Activated CD4-positive, alpha-beta T cell treated with anti-CD3 and anti-CD28 coated beads, Interleukin-2, amount 10 ng/mL, durations not matched to agents 24 days and 14 days (primary cell): ENCODE measurements at regions not wholly inside any gene's neighbourhood (a gene's known extent, or its start where the extent isn't known, plus 50 kb on each side); places are given as distances from the start of the nearest gene placed in this dataset.
A peak's percentile ranks its signal among the peaks of the same experiment; 100 is the strongest.
"Not testable (repeated sequence)": the region's sequence is repeated elsewhere in the genome, so short reads cannot be mapped to it uniquely, and the experiment has no call there.

Experiments used
- DNase-seq: peaks from one replicate; pipeline ENCODE4 v3.0.0; 2022
- H3K27ac Mint-ChIP-seq: one replicate; pipeline ENCODE4 v1.8.0; 2022; ENCODE audit warnings: mild to moderate bottlenecking, mixed read lengths
- H3K27me3 Mint-ChIP-seq: one replicate; pipeline ENCODE4 v1.8.0; 2022; ENCODE audit warnings: mixed read lengths
- H3K36me3 Mint-ChIP-seq: one replicate; pipeline ENCODE4 v1.8.0; 2022; ENCODE audit warnings: low read depth, mild to moderate bottlenecking, mixed read lengths
- H3K4me1 Mint-ChIP-seq: one replicate; pipeline ENCODE4 v1.8.0; 2021; ENCODE audit warnings: mixed read lengths
- H3K4me3 Mint-ChIP-seq: one replicate; pipeline ENCODE4 v1.8.0; 2022; ENCODE audit warnings: mild to moderate bottlenecking, moderate library complexity, mixed read lengths
- H3K9me3 Mint-ChIP-seq: one replicate; pipeline ENCODE4 v1.8.0; 2021; ENCODE audit warnings: mixed read lengths
- intact Hi-C: fragments of 100-400 bp; cut with micrococcal nuclease; formaldehyde crosslinking; loops from one replicate; pipeline ENCODE4 v1.15.1; 2023

GRCh38 chr10:111648046-111648445 is 535.5 kb downstream of the GPAM start:
- DNase-seq = no peak
- Mint-ChIP-seq H3K9me3 (peaks cover 11% of the 10 kb centered on the region), H3K27ac (no peak overlapping the region), H3K4me1 (no peaks in the 10 kb centered on the region), H3K27me3 (no peaks in the 10 kb centered on the region), H3K4me3 (no peak overlapping the region), H3K36me3 (no peaks in the 10 kb centered on the region)
- intact Hi-C loops = no loop called here

- DNase-seq, H3K4me1 Mint-ChIP-seq, H3K4me3 Mint-ChIP-seq, H3K9me3 Mint-ChIP-seq, H3K27ac Mint-ChIP-seq, H3K36me3 Mint-ChIP-seq, H3K27me3 Mint-ChIP-seq, intact Hi-C loops: not testable (repeated sequence)
These were observed 534.5 kb downstream of the GPAM start for GRCh38 chr10:111649080-111649479.

GRCh38 chr10:111650088-111650487 is 533.5 kb downstream of the GPAM start:
- H3K9me3 Mint-ChIP-seq = peaks cover 8% of the 10 kb centered on the region
- H3K27ac Mint-ChIP-seq = no peak overlapping the region
- intact Hi-C loops = no loop called here
- no peaks in the 10 kb centered on the region for H3K36me3 Mint-ChIP-seq
- no peaks in the 10 kb centered on the region for H3K27me3 Mint-ChIP-seq
- no peak for DNase-seq
- no peak overlapping the region for H3K4me3 Mint-ChIP-seq
- no peaks in the 10 kb centered on the region for H3K4me1 Mint-ChIP-seq

GRCh38 chr10:111656066-111656465 is 527.5 kb downstream of the GPAM start:
- Mint-ChIP-seq H3K27ac (no peak overlapping the region), H3K27me3 (no peaks in the 10 kb centered on the region), H3K4me3 (no peak overlapping the region), H3K36me3 (no peaks in the 10 kb centered on the region), H3K9me3 (no peaks in the 10 kb centered on the region), H3K4me1 (no peaks in the 10 kb centered on the region)
- no peak for DNase-seq
- intact Hi-C loops = no loop called here

- intact Hi-C loops = no loop called here
- Mint-ChIP-seq H3K36me3 (no peaks in the 10 kb centered on the region), H3K9me3 (no peaks in the 10 kb centered on the region), H3K4me3 (no peak overlapping the region), H3K27ac (no peak overlapping the region), H3K4me1 (no peaks in the 10 kb centered on the region), H3K27me3 (no peaks in the 10 kb centered on the region)
- DNase-seq = no peak
These were observed 505.8 kb downstream of the GPAM start for GRCh38 chr10:111677759-111678158.

- H3K4me3 Mint-ChIP-seq = no peak overlapping the region
- no peaks in the 10 kb centered on the region for H3K27me3 Mint-ChIP-seq
- no peaks in the 10 kb centered on the region for H3K4me1 Mint-ChIP-seq
- no peak overlapping the region for H3K27ac Mint-ChIP-seq
- intact Hi-C loops = no loop called here
- no peak for DNase-seq
- no peaks in the 10 kb centered on the region for H3K9me3 Mint-ChIP-seq
- H3K36me3 Mint-ChIP-seq = no peaks in the 10 kb centered on the region
These were observed 496.8 kb downstream of the GPAM start for GRCh38 chr10:111686796-111687195.

GRCh38 chr10:111698711-111699110 is 484.9 kb downstream of the GPAM start:
- Mint-ChIP-seq H3K9me3 (no peaks in the 10 kb centered on the region), H3K36me3 (no peaks in the 10 kb centered on the region), H3K27ac (no peak overlapping the region), H3K4me1 (no peaks in the 10 kb centered on the region), H3K27me3 (no peaks in the 10 kb centered on the region), H3K4me3 (no peak overlapping the region)
- no peak for DNase-seq
- intact Hi-C loops = no loop called here

GRCh38 chr10:111703986-111704385 is 479.6 kb downstream of the GPAM start:
- no peak overlapping the region for H3K4me3 Mint-ChIP-seq
- no peaks in the 10 kb centered on the region for H3K36me3 Mint-ChIP-seq
- no peaks in the 10 kb centered on the region for H3K9me3 Mint-ChIP-seq
- intact Hi-C loops = no loop called here
- no peak overlapping the region for H3K27ac Mint-ChIP-seq
- no peaks in the 10 kb centered on the region for H3K27me3 Mint-ChIP-seq
- H3K4me1 Mint-ChIP-seq = no peaks in the 10 kb centered on the region
- no peak for DNase-seq

GRCh38 chr10:111705021-111705420 is 478.5 kb downstream of the GPAM start:
- no peak for DNase-seq
- H3K4me3 Mint-ChIP-seq = no peak overlapping the region
- H3K9me3 Mint-ChIP-seq = no peaks in the 10 kb centered on the region
- no peaks in the 10 kb centered on the region for H3K36me3 Mint-ChIP-seq
- no peak overlapping the region for H3K27ac Mint-ChIP-seq
- H3K4me1 Mint-ChIP-seq = no peaks in the 10 kb centered on the region
- intact Hi-C loops = no loop called here
- H3K27me3 Mint-ChIP-seq = no peaks in the 10 kb centered on the region

- H3K27ac Mint-ChIP-seq = no peak overlapping the region
- H3K4me3 Mint-ChIP-seq = no peak overlapping the region
- intact Hi-C loops = no loop called here
- no peaks in the 10 kb centered on the region for H3K9me3 Mint-ChIP-seq
- H3K27me3 Mint-ChIP-seq = no peaks in the 10 kb centered on the region
- H3K4me1 Mint-ChIP-seq = no peaks in the 10 kb centered on the region
- H3K36me3 Mint-ChIP-seq = no peaks in the 10 kb centered on the region
- no peak for DNase-seq
These were observed 477.2 kb downstream of the GPAM start for GRCh38 chr10:111706331-111706730.

GRCh38 chr10:111707076-111707475 is 476.5 kb downstream of the GPAM start:
- DNase-seq = no peak
- no peaks in the 10 kb centered on the region for H3K4me1 Mint-ChIP-seq
- no peaks in the 10 kb centered on the region for H3K9me3 Mint-ChIP-seq
- H3K4me3 Mint-ChIP-seq = no peak overlapping the region
- intact Hi-C loops = no loop called here
- H3K27me3 Mint-ChIP-seq = no peaks in the 10 kb centered on the region
- H3K36me3 Mint-ChIP-seq = no peaks in the 10 kb centered on the region
- H3K27ac Mint-ChIP-seq = no peak overlapping the region

GRCh38 chr10:111709603-111710002 is 474.0 kb downstream of the GPAM start:
- Mint-ChIP-seq H3K9me3 (no peaks in the 10 kb centered on the region), H3K27me3 (no peaks in the 10 kb centered on the region), H3K36me3 (no peaks in the 10 kb centered on the region), H3K4me1 (no peaks in the 10 kb centered on the region), H3K4me3 (no peak overlapping the region), H3K27ac (no peak overlapping the region)
- no peak for DNase-seq
- intact Hi-C loops = no loop called here

GRCh38 chr10:111716032-111716431 is 467.5 kb downstream of the GPAM start:
- DNase-seq = no peak
- H3K27ac Mint-ChIP-seq = no peak overlapping the region
- no peaks in the 10 kb centered on the region for H3K4me1 Mint-ChIP-seq
- no peaks in the 10 kb centered on the region for H3K36me3 Mint-ChIP-seq
- H3K9me3 Mint-ChIP-seq = peaks cover 11% of the 10 kb centered on the region
- no peak overlapping the region for H3K4me3 Mint-ChIP-seq
- no peaks in the 10 kb centered on the region for H3K27me3 Mint-ChIP-seq
- intact Hi-C loops = no loop called here

GRCh38 chr10:111724121-111724520 is 459.4 kb downstream of the GPAM start:
- Mint-ChIP-seq H3K4me3 (no peak overlapping the region), H3K36me3 (no peaks in the 10 kb centered on the region)

GRCh38 chr10:111725050-111725449 is 458.5 kb downstream of the GPAM start:
- no peaks in the 10 kb centered on the region for H3K36me3 Mint-ChIP-seq
- intact Hi-C loops = no loop called here
- no peaks in the 10 kb centered on the region for H3K27me3 Mint-ChIP-seq
- peak; percentile 9 for DNase-seq
- H3K4me3 Mint-ChIP-seq = no peak overlapping the region
- no peaks in the 10 kb centered on the region for H3K4me1 Mint-ChIP-seq
- H3K9me3 Mint-ChIP-seq = no peaks in the 10 kb centered on the region
- H3K27ac Mint-ChIP-seq = no peak overlapping the region

More at GRCh38 chr10:111724121-111724520, 459.4 kb downstream of the GPAM start:
- Mint-ChIP-seq H3K9me3 (no peaks in the 10 kb centered on the region), H3K27me3 (no peaks in the 10 kb centered on the region), H3K27ac (no peak overlapping the region), H3K4me1 (no peaks in the 10 kb centered on the region)
- intact Hi-C loops = no loop called here
- peak; percentile 19 for DNase-seq
